ENCODE measurements at regions not wholly inside any gene's neighbourhood (a gene's known extent, or its start where the extent isn't known, plus 50 kb on each side); places are given as distances from the start of the nearest gene placed in this dataset.

DNA sequence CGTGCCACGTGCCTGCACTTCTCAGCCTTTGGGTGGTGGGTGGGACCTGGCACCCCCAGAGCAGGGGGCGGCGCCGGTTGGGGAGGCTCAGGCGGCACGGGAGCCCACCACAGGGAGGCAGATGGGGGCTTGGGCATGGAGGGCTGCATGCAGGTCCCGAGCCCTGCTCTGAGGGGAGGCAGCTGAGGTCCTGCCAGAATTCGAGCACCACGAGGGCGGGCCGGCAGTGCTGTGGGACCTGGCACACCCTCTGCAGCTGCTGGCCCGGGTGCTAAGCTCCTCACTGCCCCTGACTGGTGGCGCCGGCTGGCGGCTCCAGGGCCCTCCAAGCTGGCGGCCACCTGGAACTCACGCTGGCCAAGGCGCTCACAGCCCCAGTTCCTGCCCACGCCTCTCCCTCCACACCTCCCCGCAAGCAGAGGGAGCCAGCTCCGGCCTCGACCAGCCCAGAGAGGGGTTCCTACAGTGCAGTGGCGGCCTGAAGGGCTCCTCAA, 1176.8 kb upstream of the GYPC start:
- TF ChIP-seq POLR2A (IDR thresholded peaks at IDR 0.05), result no peak
- no peak for TF ChIP-seq EP300 (IDR thresholded peaks at IDR 0.05)
- no peak for TF ChIP-seq POLR2AphosphoS5 (IDR thresholded peaks at IDR 0.05)
- TF ChIP-seq, protein P1, sequence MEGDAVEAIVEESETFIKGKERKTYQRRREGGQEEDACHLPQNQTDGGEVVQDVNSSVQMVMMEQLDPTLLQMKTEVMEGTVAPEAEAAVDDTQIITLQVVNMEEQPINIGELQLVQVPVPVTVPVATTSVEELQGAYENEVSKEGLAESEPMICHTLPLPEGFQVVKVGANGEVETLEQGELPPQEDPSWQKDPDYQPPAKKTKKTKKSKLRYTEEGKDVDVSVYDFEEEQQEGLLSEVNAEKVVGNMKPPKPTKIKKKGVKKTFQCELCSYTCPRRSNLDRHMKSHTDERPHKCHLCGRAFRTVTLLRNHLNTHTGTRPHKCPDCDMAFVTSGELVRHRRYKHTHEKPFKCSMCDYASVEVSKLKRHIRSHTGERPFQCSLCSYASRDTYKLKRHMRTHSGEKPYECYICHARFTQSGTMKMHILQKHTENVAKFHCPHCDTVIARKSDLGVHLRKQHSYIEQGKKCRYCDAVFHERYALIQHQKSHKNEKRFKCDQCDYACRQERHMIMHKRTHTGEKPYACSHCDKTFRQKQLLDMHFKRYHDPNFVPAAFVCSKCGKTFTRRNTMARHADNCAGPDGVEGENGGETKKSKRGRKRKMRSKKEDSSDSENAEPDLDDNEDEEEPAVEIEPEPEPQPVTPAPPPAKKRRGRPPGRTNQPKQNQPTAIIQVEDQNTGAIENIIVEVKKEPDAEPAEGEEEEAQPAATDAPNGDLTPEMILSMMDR (IDR thresholded peaks at IDR 0.05), result no peak
- Histone ChIP-seq H3K36me3 (no peaks in the 10 kb centered on the region), H3K9me3 (peaks cover 3 to 38% (median 26%) of the 10 kb centered on the region in 4 donors), H3K4me3 (no peak overlapping the region), H3K27me3 (peaks cover 0 to 3% (median 0%) of the 10 kb centered on the region in 3 donors), H3K4me1 (no peaks in the 10 kb centered on the region), H3K27ac (no peak overlapping the region)
- intact Hi-C loops (cut with DNase I; ENCODE audit: low total_unique reads), result no loop called here
- 86 to 89% (median 88%) methylated on average over 5 to 24 of the region's 24 CpGs for WGBS, 5 donors
- DNase-seq, result no peak

DNA sequence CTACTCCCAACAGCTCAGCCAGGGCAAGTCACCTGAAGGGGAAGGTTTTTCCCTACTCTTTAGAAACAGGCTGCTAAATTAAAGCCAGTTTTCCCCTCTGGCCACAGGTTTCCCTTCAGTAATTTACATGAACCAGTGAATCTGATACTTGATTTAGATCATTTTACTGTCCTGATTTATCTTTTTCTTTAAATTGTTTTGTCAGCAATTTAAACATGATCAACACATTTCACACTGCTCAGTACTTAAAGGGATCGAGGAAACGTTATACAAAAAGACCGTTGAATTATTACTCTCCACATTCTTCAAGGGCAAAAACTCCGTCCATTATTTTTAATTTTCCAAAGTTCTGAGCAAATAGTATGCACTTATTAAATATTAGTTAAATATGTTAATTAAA, 1165.7 kb upstream of the GYPC start:
- Histone ChIP-seq H3K27ac (no peak overlapping the region), H3K36me3 (no peaks in the 10 kb centered on the region), H3K4me1 (no peaks in the 10 kb centered on the region), H3K27me3 (no peaks in the 10 kb centered on the region), H3K9me3 (peaks cover 0 to 5% (median 1%) of the 10 kb centered on the region in 4 donors), H3K4me3 (no peak overlapping the region)
- DNase-seq, result no peak
- WGBS, 5 donors, result 73 to 92% (median 88%) methylated on average over 4 of the region's 4 CpGs
- TF ChIP-seq, protein P1 (IDR thresholded peaks at IDR 0.05), result no peak
- TF ChIP-seq POLR2A (IDR thresholded peaks at IDR 0.05), result no peak
- TF ChIP-seq EP300 (IDR thresholded peaks at IDR 0.05), result no peak
- no peak for TF ChIP-seq POLR2AphosphoS5 (IDR thresholded peaks at IDR 0.05)
- intact Hi-C loops (cut with DNase I; ENCODE audit: low total_unique reads), result no loop called here

DNA sequence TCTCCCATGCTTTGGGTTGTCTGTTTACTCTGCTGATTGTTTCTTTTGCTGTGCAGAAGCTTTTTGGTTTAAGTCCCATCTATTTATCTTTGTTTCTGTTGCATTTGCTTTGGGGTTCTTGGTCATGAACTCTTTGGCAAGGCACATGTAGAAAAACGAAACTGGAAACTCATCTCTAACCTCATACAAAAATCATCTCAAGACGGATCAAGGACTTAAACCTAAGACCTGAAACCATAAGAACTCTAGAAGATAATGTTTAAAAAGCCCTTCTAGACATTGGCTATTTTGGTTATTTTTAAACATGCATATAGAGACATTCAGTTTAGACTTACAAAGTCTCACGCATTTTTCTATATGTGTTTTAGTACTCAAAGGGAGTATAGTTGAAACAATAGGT, 1164.3 kb upstream of the GYPC start:
- 65 to 82% (median 81%) methylated on average over 3 of the region's 3 CpGs for whole genome bisulfite sequencing, 5 donors
- H3K27me3 ChIP-seq, result no peaks in the 10 kb centered on the region
- intact Hi-C loops (cut with DNase I; ENCODE audit: low total_unique reads), result no loop called here
- no peaks in the 10 kb centered on the region for H3K4me1 ChIP-seq
- no peak for TF ChIP-seq POLR2AphosphoS5 (IDR thresholded peaks at IDR 0.05)
- no peak for TF ChIP-seq EP300 (IDR thresholded peaks at IDR 0.05)
- no peak for TF ChIP-seq POLR2A (IDR thresholded peaks at IDR 0.05)
- TF ChIP-seq, protein P1 (IDR thresholded peaks at IDR 0.05), result no peak
- no peak for DNase-seq
- no peaks in the 10 kb centered on the region for H3K36me3 ChIP-seq
- H3K9me3 ChIP-seq, result peaks cover 0 to 5% (median 1%) of the 10 kb centered on the region in 4 donors
- no peak overlapping the region for H3K4me3 ChIP-seq
- no peak overlapping the region for H3K27ac ChIP-seq

DNA sequence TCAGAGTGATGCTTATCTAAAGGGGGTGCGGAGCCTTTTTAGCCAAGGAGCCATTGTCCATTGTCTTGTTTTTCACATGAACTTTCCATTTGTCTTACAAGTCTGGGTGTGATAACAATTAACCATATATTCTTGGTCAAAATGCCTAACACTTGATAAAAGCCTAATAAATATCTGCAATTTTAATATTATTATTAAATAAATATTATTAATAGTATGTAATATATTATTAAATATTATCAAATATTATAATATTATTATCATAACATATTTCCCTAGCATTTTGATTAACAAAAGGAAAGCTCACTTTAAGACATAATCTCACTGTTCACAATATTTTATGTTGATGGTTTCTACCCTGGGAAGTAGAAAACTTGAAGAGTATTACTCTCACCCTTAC, 1143.6 kb upstream of the GYPC start:
- Histone ChIP-seq H3K4me3 (no peak overlapping the region), H3K27me3 (no peaks in the 10 kb centered on the region), H3K9me3 (peaks cover 0 to 31% (median 15%) of the 10 kb centered on the region in 4 donors), H3K4me1 (no peaks in the 10 kb centered on the region), H3K27ac (no peak overlapping the region), H3K36me3 (no peaks in the 10 kb centered on the region)
- 91 to 96% (median 93%) methylated on average over 1 of the region's 1 CpG for WGBS, 5 donors
- intact Hi-C loops (cut with DNase I; ENCODE audit: low total_unique reads), result no loop called here
- TF ChIP-seq POLR2A (IDR thresholded peaks at IDR 0.05), result no peak
- no peak for TF ChIP-seq EP300 (IDR thresholded peaks at IDR 0.05)
- TF ChIP-seq POLR2AphosphoS5 (IDR thresholded peaks at IDR 0.05), result no peak
- TF ChIP-seq, protein P1 (IDR thresholded peaks at IDR 0.05), result no peak
- no peak for DNase-seq

Data from stomach (tissue), 8 donors.